B cell (primary cell): ENCODE measurements at regions not wholly inside any gene's neighbourhood (a gene's known extent, or its start where the extent isn't known, plus 50 kb on each side); places are given as distances from the start of the nearest gene placed in this dataset.

ENCODE experiments used
- ATAC-seq: fragments of 200-7000 bp; cut with Tn5 transposase; one replicate; pipeline ENCODE4 v1.10.0; 2021; ENCODE audit warnings: low read depth, mild to moderate bottlenecking, moderate number of reproducible peaks, moderate library complexity
- CTCF ChIA-PET: fragments of 350-600 bp; sonication (Branson Sonifier 250); formaldehyde crosslinking; loops from one replicate; lab custom pipeline; 2021; ENCODE audit warnings: antibody characterized with exemption, inconsistent platforms; lab: Charles Lee
- POLR2A ChIA-PET: fragments of 350-600 bp; sonication (Branson Sonifier 250); formaldehyde crosslinking; loops from one replicate; lab custom pipeline; 2021; ENCODE audit warnings: antibody characterized with exemption; lab: Charles Lee
- DNase-seq: peaks from one replicate; pipeline ENCODE4 v3.0.0; 2013
- H2AFZ ChIP-seq: 2 replicates; pipeline ENCODE4 v1.6.1; 2012; ENCODE audit warnings: mild to moderate bottlenecking, low read depth, low read length; ENCODE audit not compliant: insufficient read depth, poor library complexity, severe bottlenecking
- H3K27ac ChIP-seq, 2 donors: 1 replicate in 1 of 2; 2 replicates in 1 of 2; pipeline ENCODE4 v1.5.1; 2012 to 2013; ENCODE audit warnings: low read length in 2 of 2, mild to moderate bottlenecking in 2 of 2, moderate library complexity in 1 of 2
- H3K27me3 ChIP-seq, 4 experiments: fragments of 200-600 bp in 1 of 4; sonication (generic) in 1 of 4; replicated peaks in 1 of 4; 1 replicate in 2 of 4; 2 replicates in 2 of 4; pipeline versions ENCODE4 v1.6.1 to v1.7.0; 2013 to 2016; ENCODE audit warnings: low read length in 3 of 4, mild to moderate bottlenecking in 2 of 4, mixed read lengths in 1 of 4, moderate library complexity in 1 of 4; ENCODE audit not compliant: insufficient read depth in 4 of 4, control insufficient read depth in 3 of 4; ENCODE audit errors: control extremely low read depth in 1 of 4
- H3K36me3 ChIP-seq, 2 experiments: replicated peaks in 1 of 2; 1 replicate in 1 of 2; 2 replicates in 1 of 2; pipeline versions ENCODE4 v1.6.1 to v1.7.1; 2013; ENCODE audit warnings: low read length in 1 of 2; ENCODE audit not compliant: insufficient read depth in 2 of 2, control insufficient read depth in 1 of 2; ENCODE audit errors: control extremely low read depth in 1 of 2, extremely low read depth in 1 of 2
- H3K4me1 ChIP-seq, 2 donors: fragments of 200-600 bp in 1 of 2; sonication (generic) in 1 of 2; 1 replicate in 1 of 2; 2 replicates in 1 of 2; pipeline versions ENCODE4 v1.5.1 to v1.6.1; 2013 to 2017; ENCODE audit warnings: low read length in 2 of 2; ENCODE audit not compliant: control insufficient read depth in 2 of 2, insufficient read depth in 2 of 2
- H3K4me2 ChIP-seq: replicated peaks from 2 replicates; pipeline ENCODE3; 2012; ENCODE audit warnings: mild to moderate bottlenecking, low read depth, low read length; ENCODE audit not compliant: poor library complexity, severe bottlenecking
- H3K4me3 ChIP-seq, 5 experiments: fragments of 200-600 bp in 1 of 5; sonication (generic) in 1 of 5; 1 replicate in 3 of 5; 2 replicates in 2 of 5; pipeline versions ENCODE4 v1.5.1 to v1.7.0; 2011 to 2016; ENCODE audit warnings: low read length in 4 of 5, mild to moderate bottlenecking in 4 of 5, low read depth in 2 of 5, control low read depth in 1 of 5, moderate library complexity in 1 of 5; ENCODE audit not compliant: insufficient read depth in 1 of 5; ENCODE audit errors: control extremely low read depth in 1 of 5, extremely low read depth in 1 of 5
- H3K79me2 ChIP-seq: fragments of 200-600 bp; sonication (generic); one replicate; pipeline ENCODE4 v1.6.0; 2016; ENCODE audit warnings: low read length; ENCODE audit not compliant: control insufficient read depth, insufficient read depth
- H3K9ac ChIP-seq: fragments of 200-600 bp; sonication (generic); 2 replicates; pipeline ENCODE4 v1.6.1; 2017; ENCODE audit warnings: mild to moderate bottlenecking, low read length, moderate library complexity
- H3K9me3 ChIP-seq, 3 donors: one replicate each; pipeline versions ENCODE4 v1.6.1 to v1.7.1; 2013; ENCODE audit warnings: low read length in 2 of 3; ENCODE audit not compliant: control insufficient read depth in 2 of 3, insufficient read depth in 1 of 3; ENCODE audit errors: control extremely low read depth in 1 of 3
- H4K20me1 ChIP-seq: 2 replicates; pipeline ENCODE4 v1.6.0; 2012; ENCODE audit warnings: mild to moderate bottlenecking, low read length; ENCODE audit not compliant: insufficient read depth, control insufficient read depth, poor library complexity, severe bottlenecking
- H3K27ac Mint-ChIP-seq: one replicate; pipeline ENCODE4 v1.8.0; 2021; ENCODE audit warnings: mixed read lengths
- H3K27me3 Mint-ChIP-seq: one replicate; pipeline ENCODE4 v1.8.0; 2021; ENCODE audit warnings: mixed read lengths
- H3K4me1 Mint-ChIP-seq: one replicate; pipeline ENCODE4 v1.8.0; 2021; ENCODE audit warnings: mixed read lengths
- H3K4me3 Mint-ChIP-seq: one replicate; pipeline ENCODE4 v1.8.0; 2021; ENCODE audit warnings: mixed read lengths
- H3K9me3 Mint-ChIP-seq: one replicate; pipeline ENCODE4 v1.8.0; 2022; ENCODE audit warnings: mixed read lengths; ENCODE audit not compliant: insufficient read depth
- EZH2 ChIP-seq: IDR thresholded peaks from 2 replicates; pipeline ENCODE4 v1.6.1; 2012; ENCODE audit warnings: borderline replicate concordance, low read depth, mild to moderate bottlenecking, moderate library complexity, low read length; ENCODE audit not compliant: insufficient read depth, poor library complexity, severe bottlenecking
- WGBS: methylation state at CpG from one replicate; pipeline ENCODE4 v1.1.5; 2013; ENCODE audit warnings: missing lambda C conversion rate; ENCODE audit not compliant: insufficient coverage; 5-methylcytosine and 5-hydroxymethylcytosine counted together
- intact Hi-C: fragments of 100-400 bp; cut with micrococcal nuclease; formaldehyde crosslinking; loops from one replicate; pipeline ENCODE4 v1.10.0; 2022
- TF ChIP-seq, protein P1 (sequence below): fragments of 200-600 bp; IDR thresholded peaks from one replicate; pipeline ENCODE4 v1.8.0; 2022; ENCODE audit warnings: antibody characterized with exemption, mild to moderate bottlenecking

DNA sequence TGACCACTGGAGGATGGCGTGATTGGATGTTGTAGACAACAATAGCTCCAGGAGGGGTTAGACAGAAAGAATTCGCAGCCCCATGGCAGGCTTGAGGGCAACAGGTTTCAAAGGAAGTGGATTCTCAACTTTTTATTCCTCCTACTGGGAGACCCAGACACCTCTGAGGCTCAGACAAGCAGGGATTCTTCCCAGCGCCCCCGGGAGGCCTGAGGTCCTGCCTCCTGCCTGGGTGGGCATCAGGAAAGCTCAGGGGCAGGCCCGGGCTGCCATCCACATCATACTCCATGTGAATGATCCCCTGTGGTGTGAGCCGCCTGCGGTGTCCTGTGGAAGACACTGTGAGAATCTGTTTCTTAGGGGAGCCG is 203.5 kb downstream of the CYP26B1 start:
- Histone ChIP-seq H3K36me3 (no peaks in the 10 kb centered on the region), H3K9ac (no peak overlapping the region), H3K79me2 (no peaks in the 10 kb centered on the region), H3K4me3 (no peak overlapping the region), H2AFZ (no peak overlapping the region), H3K27ac (no peak overlapping the region), H3K4me1 (no peaks in the 10 kb centered on the region), H3K27me3 (no peaks in the 10 kb centered on the region), H3K4me2 (no peak overlapping the region), H4K20me1 (no peaks in the 10 kb centered on the region), H3K9me3 (no peaks in the 10 kb centered on the region)
- ChIA-PET CTCF (no interaction called here), POLR2A (no interaction called here)
- intact Hi-C loops: no loop called here
- Mint-ChIP-seq H3K4me3 (no peak overlapping the region), H3K4me1 (no peaks in the 10 kb centered on the region), H3K27me3 (peaks cover 9% of the 10 kb centered on the region), H3K9me3 (no peaks in the 10 kb centered on the region), H3K27ac (no peak overlapping the region)
- WGBS: 91% methylated on average over 5 of the region's 8 CpGs
- DNase-seq (no peak), ATAC-seq (no peak)
- TF ChIP-seq, protein P1, sequence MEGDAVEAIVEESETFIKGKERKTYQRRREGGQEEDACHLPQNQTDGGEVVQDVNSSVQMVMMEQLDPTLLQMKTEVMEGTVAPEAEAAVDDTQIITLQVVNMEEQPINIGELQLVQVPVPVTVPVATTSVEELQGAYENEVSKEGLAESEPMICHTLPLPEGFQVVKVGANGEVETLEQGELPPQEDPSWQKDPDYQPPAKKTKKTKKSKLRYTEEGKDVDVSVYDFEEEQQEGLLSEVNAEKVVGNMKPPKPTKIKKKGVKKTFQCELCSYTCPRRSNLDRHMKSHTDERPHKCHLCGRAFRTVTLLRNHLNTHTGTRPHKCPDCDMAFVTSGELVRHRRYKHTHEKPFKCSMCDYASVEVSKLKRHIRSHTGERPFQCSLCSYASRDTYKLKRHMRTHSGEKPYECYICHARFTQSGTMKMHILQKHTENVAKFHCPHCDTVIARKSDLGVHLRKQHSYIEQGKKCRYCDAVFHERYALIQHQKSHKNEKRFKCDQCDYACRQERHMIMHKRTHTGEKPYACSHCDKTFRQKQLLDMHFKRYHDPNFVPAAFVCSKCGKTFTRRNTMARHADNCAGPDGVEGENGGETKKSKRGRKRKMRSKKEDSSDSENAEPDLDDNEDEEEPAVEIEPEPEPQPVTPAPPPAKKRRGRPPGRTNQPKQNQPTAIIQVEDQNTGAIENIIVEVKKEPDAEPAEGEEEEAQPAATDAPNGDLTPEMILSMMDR: no peak
- no peak for TF ChIP-seq EZH2

DNA sequence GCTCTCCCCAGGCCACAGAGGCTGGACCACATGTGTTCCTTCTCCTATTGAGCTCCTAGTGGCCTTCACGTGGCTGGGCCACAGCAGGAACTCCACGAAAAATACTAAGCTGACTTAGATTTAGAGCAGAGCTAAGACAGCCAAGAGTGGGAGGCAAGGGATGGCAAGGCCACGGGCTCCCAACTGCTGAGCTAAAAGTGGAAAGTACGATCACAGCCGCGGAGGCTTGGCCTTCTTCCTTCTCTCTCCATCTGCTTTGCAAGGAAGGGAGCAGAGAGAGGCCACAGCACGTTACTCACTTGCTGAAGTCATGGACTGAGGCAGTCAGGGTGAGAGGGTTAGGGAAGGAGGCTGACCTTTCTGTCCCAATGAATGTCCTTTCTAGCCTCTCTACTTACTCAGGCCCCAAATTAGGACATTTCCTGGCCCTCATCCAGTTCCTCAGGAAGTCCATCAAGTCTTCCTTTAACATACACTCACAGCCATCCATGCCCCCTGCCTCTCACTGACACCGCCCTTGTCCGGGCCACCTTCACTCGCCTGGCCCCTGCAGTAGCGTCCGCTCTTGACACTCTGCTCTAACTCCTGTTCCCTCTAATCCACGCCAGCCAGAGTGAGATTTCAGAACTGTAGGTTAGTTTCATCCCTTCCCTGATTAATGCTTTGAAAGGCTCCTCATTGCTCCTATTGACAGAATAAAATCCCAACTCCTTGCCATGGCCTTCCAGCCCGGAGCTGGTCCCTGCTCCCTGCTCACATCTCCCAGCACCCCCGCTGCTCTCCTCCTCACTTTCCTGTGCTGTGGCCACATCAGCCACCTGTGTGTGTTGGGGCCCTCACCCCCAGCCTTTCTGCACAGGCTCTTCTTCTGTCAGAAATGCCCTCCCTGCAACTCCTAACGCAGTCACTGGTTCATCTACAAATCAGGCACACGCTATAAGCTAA is 204.2 kb downstream of the CYP26B1 start:
- no peak for TF ChIP-seq EZH2
- TF ChIP-seq, protein P1: no peak
- no peak for DNase-seq
- H3K27me3 ChIP-seq: no peaks in the 10 kb centered on the region
- no peaks in the 10 kb centered on the region for H4K20me1 ChIP-seq
- no peak overlapping the region for H3K4me2 ChIP-seq
- no peak overlapping the region for H3K4me3 ChIP-seq
- ChIA-PET POLR2A (no interaction called here), CTCF (no interaction called here)
- no peaks in the 10 kb centered on the region for H3K36me3 ChIP-seq
- no peak overlapping the region for H3K27ac ChIP-seq
- H3K27ac Mint-ChIP-seq: no peak overlapping the region
- WGBS: 85% methylated on average over 14 of the region's 17 CpGs
- H3K79me2 ChIP-seq: no peaks in the 10 kb centered on the region
- intact Hi-C loops: no loop called here
- no peaks in the 10 kb centered on the region for H3K9me3 Mint-ChIP-seq
- no peak overlapping the region for H3K4me3 Mint-ChIP-seq
- no peaks in the 10 kb centered on the region for H3K4me1 Mint-ChIP-seq
- no peaks in the 10 kb centered on the region for H3K9me3 ChIP-seq
- no peaks in the 10 kb centered on the region for H3K4me1 ChIP-seq
- peaks cover 9% of the 10 kb centered on the region for H3K27me3 Mint-ChIP-seq
- no peak for ATAC-seq
- H3K9ac ChIP-seq: no peak overlapping the region
- no peak overlapping the region for H2AFZ ChIP-seq
